PC-3 (cell line): ENCODE measurements at regions not wholly inside any gene's neighbourhood (a gene's known extent, or its start where the extent isn't known, plus 50 kb on each side); places are given as distances from the start of the nearest gene placed in this dataset.
A peak's percentile ranks its signal among the peaks of the same experiment; 100 is the strongest.

Experiments used
- CTCF ChIP-seq: fragments of 300-600 bp; sonication (generic); conservative IDR thresholded peaks from 2 replicates; pipeline ENCODE4 v1.5.1; 2017; ENCODE audit warnings: antibody characterized with exemption, low read depth, mild to moderate bottlenecking, low read length
- EZH2 ChIP-seq: fragments of 300-600 bp; sonication (generic); IDR thresholded peaks from one replicate; pipeline ENCODE4 v1.6.1; 2017; ENCODE audit warnings: antibody characterized with exemption, mild to moderate bottlenecking, low read length; ENCODE audit not compliant: unreplicated experiment
- EZH2phosphoT487 ChIP-seq: fragments of 300-600 bp; sonication (generic); IDR thresholded peaks from 2 replicates; pipeline ENCODE4 v1.6.1; 2018; ENCODE audit warnings: mild to moderate bottlenecking, antibody characterized with exemption, low read length, borderline replicate concordance

GRCh38 chr2:58702302-58702885 is 461.3 kb upstream of the FANCL start:
- TF ChIP-seq CTCF (peak; percentile 24; the same call in 1 of the 2 replicates), EZH2 (no peak), EZH2phosphoT487 (no peak)
